ENCODE measurements at regions not wholly inside any gene's neighbourhood (a gene's known extent, or its start where the extent isn't known, plus 50 kb on each side); places are given as distances from the start of the nearest gene placed in this dataset.

DNA sequence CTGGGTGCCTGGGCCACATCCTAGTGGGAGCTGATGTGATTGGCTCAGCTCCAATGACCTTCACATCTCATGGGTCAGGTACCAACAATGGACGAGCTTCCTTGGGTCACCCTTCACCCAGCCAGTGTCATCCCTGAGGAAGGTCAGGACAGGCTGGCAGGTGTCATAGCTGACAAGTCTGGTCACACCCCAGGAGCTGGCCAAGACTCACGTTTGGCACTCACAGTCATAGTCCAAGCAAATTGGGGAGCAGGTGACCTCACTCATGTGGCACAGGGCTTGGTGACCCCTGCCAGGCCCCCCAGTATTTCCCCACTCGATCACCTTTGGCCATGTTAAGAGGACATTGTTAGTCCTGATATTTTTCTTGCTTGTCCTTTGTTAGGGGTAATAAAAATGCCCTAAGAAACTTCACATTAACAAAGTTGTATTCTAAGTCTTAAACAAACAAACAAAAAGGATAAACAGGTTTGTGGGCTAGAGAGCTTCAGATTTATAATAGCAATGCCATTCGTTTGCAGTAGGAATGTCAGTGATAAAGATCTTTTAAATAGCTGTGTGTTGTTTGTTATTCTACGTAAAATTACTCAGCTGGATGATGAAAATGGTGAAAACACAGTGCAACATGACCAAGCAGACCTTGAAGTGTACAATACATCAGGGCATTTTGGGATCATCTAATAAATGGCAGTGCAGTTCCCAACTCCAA is 79.5 kb upstream of the POMGNT2 start:
- TF ChIP-seq, protein P1, sequence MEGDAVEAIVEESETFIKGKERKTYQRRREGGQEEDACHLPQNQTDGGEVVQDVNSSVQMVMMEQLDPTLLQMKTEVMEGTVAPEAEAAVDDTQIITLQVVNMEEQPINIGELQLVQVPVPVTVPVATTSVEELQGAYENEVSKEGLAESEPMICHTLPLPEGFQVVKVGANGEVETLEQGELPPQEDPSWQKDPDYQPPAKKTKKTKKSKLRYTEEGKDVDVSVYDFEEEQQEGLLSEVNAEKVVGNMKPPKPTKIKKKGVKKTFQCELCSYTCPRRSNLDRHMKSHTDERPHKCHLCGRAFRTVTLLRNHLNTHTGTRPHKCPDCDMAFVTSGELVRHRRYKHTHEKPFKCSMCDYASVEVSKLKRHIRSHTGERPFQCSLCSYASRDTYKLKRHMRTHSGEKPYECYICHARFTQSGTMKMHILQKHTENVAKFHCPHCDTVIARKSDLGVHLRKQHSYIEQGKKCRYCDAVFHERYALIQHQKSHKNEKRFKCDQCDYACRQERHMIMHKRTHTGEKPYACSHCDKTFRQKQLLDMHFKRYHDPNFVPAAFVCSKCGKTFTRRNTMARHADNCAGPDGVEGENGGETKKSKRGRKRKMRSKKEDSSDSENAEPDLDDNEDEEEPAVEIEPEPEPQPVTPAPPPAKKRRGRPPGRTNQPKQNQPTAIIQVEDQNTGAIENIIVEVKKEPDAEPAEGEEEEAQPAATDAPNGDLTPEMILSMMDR (IDR thresholded peaks at IDR 0.05; ENCODE audit: low read length) = no peak
- TF ChIP-seq EZH2phosphoT487 (IDR thresholded peaks at IDR 0.05; ENCODE audit: low read length) = no peak

All from MM.1S (cell line).